SU-DHL-6 (cell line): ENCODE measurements at regions not wholly inside any gene's neighbourhood (a gene's known extent, or its start where the extent isn't known, plus 50 kb on each side); places are given as distances from the start of the nearest gene placed in this dataset.
"Not testable (repeated sequence)": the region's sequence is repeated elsewhere in the genome, so short reads cannot be mapped to it uniquely, and the experiment has no call there.

Experiments used
- CTCF ChIP-seq: fragments of 200-600 bp; sonication (generic); IDR thresholded peaks from one replicate; pipeline ENCODE4 v1.5.1; 2017; ENCODE audit warnings: antibody characterized with exemption, mild to moderate bottlenecking, low read length, moderate library complexity; ENCODE audit not compliant: insufficient read depth, poor library complexity, severe bottlenecking
- EZH2phosphoT487 ChIP-seq: fragments of 200-600 bp; sonication (generic), shearing (Covaris generic); conservative IDR thresholded peaks from 2 replicates; pipeline ENCODE4 v1.6.1; 2018; ENCODE audit warnings: mild to moderate bottlenecking, antibody characterized with exemption, low read length, moderate library complexity, mixed read lengths

GRCh38 chr4:189619441-189620250 is 321.0 kb upstream of the FRG1 start:
- not testable (repeated sequence) for TF ChIP-seq CTCF, EZH2phosphoT487
